PC-3 (cell line): ENCODE measurements at regions not wholly inside any gene's neighbourhood (a gene's known extent, or its start where the extent isn't known, plus 50 kb on each side); places are given as distances from the start of the nearest gene placed in this dataset.

Experiments
- ATAC-seq: fragments of 200-7000 bp; cut with Tn5 transposase; 2 replicates; pipeline ENCODE4 v1.9.1; 2020; ENCODE audit warnings: mild to moderate bottlenecking, moderate library complexity
- BruUV-seq: library from RNA; stranded (reverse); fragments of 400-500 nt; replicated peaks from 2 replicates; lab custom pipeline; 2021; lab: Mats Ljungman, UMichigan
- CTCF ChIA-PET: fragments of 300-600 bp; sonication (Branson Sonifier 250); formaldehyde crosslinking; loops from one replicate; lab custom pipeline; 2022; ENCODE audit warnings: antibody characterized with exemption; lab: Charles Lee
- POLR2A ChIA-PET: fragments of 300-600 bp; sonication (Branson Sonifier 250); formaldehyde crosslinking; loops from one replicate; lab custom pipeline; 2022; ENCODE audit warnings: antibody characterized with exemption; ENCODE audit not compliant: unreplicated experiment; lab: Charles Lee
- DNase-seq: peaks from one replicate; pipeline ENCODE4 v3.0.0-alpha.2; 2015
- H2AFZ ChIP-seq: fragments of 300-600 bp; sonication (generic); 2 replicates; pipeline ENCODE4 v1.6.0; 2016; ENCODE audit warnings: antibody characterized with exemption, low read length
- H3F3A ChIP-seq: fragments of 300-600 bp; sonication (generic); one replicate; pipeline ENCODE4 v1.6.0; 2017; ENCODE audit warnings: antibody characterized with exemption, low read length, control low read depth, mild to moderate bottlenecking; ENCODE audit not compliant: unreplicated experiment
- H3K27ac ChIP-seq: fragments of 300-600 bp; sonication (generic); 2 replicates; pipeline ENCODE4 v1.5.1; 2016; ENCODE audit warnings: mild to moderate bottlenecking, low read length
- H3K27me3 ChIP-seq: fragments of 300-600 bp; sonication (generic); 2 replicates; pipeline ENCODE4 v1.6.1; 2016; ENCODE audit warnings: low read length, mixed read lengths
- H3K36me3 ChIP-seq: fragments of 300-600 bp; sonication (generic); 2 replicates; pipeline ENCODE4 v1.6.1; 2016; ENCODE audit warnings: low read depth, mixed run types, low read length, mixed read lengths
- H3K4me1 ChIP-seq: fragments of 300-600 bp; sonication (generic); 2 replicates; pipeline ENCODE4 v1.5.1; 2016; ENCODE audit warnings: low read length; ENCODE audit not compliant: insufficient read depth
- H3K4me2 ChIP-seq: fragments of 300-600 bp; sonication (generic); 2 replicates; pipeline ENCODE4 v1.6.0; 2016; ENCODE audit warnings: low read length
- H3K4me3 ChIP-seq: fragments of 300-600 bp; sonication (generic); 2 replicates; pipeline ENCODE4 v1.5.1; 2016; ENCODE audit warnings: mild to moderate bottlenecking, low read length, mixed read lengths
- H3K79me2 ChIP-seq: fragments of 300-600 bp; sonication (generic); 2 replicates; pipeline ENCODE4 v1.6.1; 2017; ENCODE audit warnings: low read length, mixed read lengths
- H3K9ac ChIP-seq: fragments of 300-600 bp; sonication (generic); 2 replicates; pipeline ENCODE4 v1.6.0; 2016; ENCODE audit warnings: mild to moderate bottlenecking, low read length
- H3K9me2 ChIP-seq: fragments of 300-600 bp; sonication (generic); replicated peaks from 2 replicates; pipeline ENCODE4 v1.6.1; 2016; ENCODE audit warnings: mixed run types, low read length, mixed read lengths
- H3K9me3 ChIP-seq: fragments of 300-600 bp; sonication (generic); 2 replicates; pipeline ENCODE4 v1.6.1; 2016; ENCODE audit warnings: low read length, mixed read lengths
- H4K20me1 ChIP-seq: fragments of 300-600 bp; sonication (generic); 2 replicates; pipeline ENCODE4 v1.6.1; 2016; ENCODE audit warnings: low read length, mixed read lengths
- EZH2 ChIP-seq: fragments of 300-600 bp; sonication (generic); IDR thresholded peaks from one replicate; pipeline ENCODE4 v1.6.1; 2017; ENCODE audit warnings: antibody characterized with exemption, mild to moderate bottlenecking, low read length; ENCODE audit not compliant: unreplicated experiment
- EZH2phosphoT487 ChIP-seq: fragments of 300-600 bp; sonication (generic); IDR thresholded peaks from 2 replicates; pipeline ENCODE4 v1.6.1; 2018; ENCODE audit warnings: mild to moderate bottlenecking, antibody characterized with exemption, low read length, borderline replicate concordance
- intact Hi-C: fragments of 100-400 bp; cut with micrococcal nuclease; formaldehyde crosslinking; loops from 2 replicates; pipeline ENCODE4 v1.9.0; 2023
- TF ChIP-seq, protein P1 (sequence below): fragments of 300-600 bp; sonication (generic); conservative IDR thresholded peaks from 2 replicates; pipeline ENCODE4 v1.5.1; 2017; ENCODE audit warnings: antibody characterized with exemption, low read depth, mild to moderate bottlenecking, low read length

DNA sequence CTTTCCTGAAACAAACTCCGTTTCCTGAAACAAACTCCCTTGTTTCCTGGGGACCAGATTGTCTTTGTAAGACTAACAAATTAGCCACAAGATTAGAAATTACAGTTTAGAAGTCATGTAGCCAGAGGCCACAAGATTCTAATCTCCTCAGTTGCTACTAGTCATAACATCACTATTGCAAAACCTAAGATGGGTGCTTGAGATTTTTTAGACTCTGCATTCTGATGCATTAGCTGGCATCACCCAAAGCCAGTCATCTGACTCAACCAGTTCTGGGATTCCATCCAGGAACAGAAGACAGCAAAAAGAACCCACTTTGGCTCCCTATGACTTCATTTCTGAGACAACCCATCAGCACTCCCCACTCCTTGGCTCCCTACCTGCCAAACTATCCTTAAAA, 367.9 kb upstream of the MBL2 start:
- peak; percentile 73 for ATAC-seq
- intact Hi-C loops, result loop anchor here (5.0 kb wide), 1 partner anchor 113 kb away; no protein-coding TSS in a partner anchor
- Histone ChIP-seq H3K9me3 (no peaks in the 10 kb centered on the region), H4K20me1 (no peaks in the 10 kb centered on the region), H3K27ac (peak overlapping the region; percentile 41), H3K36me3 (no peaks in the 10 kb centered on the region), H2AFZ (peak overlapping the region; percentile 18), H3K9me2 (no peaks in the 10 kb centered on the region), H3K4me3 (no peak overlapping the region), H3K79me2 (no peaks in the 10 kb centered on the region), H3K27me3 (no peaks in the 10 kb centered on the region), H3K4me2 (peak overlapping the region; percentile 4; the same call in 1 of the 2 replicates), H3K4me1 (peaks cover 8% of the 10 kb centered on the region), H3F3A (no peaks in the 10 kb centered on the region), H3K9ac (no peak overlapping the region)
- DNase-seq, result peak; percentile 94
- TF ChIP-seq EZH2phosphoT487 (no peak), EZH2 (no peak)
- TF ChIP-seq, protein P1, sequence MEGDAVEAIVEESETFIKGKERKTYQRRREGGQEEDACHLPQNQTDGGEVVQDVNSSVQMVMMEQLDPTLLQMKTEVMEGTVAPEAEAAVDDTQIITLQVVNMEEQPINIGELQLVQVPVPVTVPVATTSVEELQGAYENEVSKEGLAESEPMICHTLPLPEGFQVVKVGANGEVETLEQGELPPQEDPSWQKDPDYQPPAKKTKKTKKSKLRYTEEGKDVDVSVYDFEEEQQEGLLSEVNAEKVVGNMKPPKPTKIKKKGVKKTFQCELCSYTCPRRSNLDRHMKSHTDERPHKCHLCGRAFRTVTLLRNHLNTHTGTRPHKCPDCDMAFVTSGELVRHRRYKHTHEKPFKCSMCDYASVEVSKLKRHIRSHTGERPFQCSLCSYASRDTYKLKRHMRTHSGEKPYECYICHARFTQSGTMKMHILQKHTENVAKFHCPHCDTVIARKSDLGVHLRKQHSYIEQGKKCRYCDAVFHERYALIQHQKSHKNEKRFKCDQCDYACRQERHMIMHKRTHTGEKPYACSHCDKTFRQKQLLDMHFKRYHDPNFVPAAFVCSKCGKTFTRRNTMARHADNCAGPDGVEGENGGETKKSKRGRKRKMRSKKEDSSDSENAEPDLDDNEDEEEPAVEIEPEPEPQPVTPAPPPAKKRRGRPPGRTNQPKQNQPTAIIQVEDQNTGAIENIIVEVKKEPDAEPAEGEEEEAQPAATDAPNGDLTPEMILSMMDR, result no peak
- ChIA-PET POLR2A (no interaction called here), CTCF (no interaction called here)
- no TSS peak for BruUV-seq

DNA sequence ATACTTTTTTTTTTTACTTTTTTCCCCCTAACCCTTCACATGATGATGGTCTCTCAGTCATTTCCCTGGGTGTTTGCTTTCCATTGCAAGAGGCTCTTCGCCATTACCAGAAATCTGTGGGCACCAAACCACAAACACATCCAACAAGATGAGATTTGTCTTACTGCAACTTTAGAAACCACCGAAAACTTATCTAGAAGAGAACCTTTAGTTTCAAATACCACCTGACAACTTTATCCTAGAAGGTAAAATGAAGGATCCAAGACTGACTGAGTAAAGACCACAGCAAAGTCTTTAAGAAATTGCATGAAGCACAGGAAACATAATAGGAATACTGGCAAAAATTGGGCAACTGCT, 363.3 kb upstream of the MBL2 start:
- POLR2A ChIA-PET, result no interaction called here
- Histone ChIP-seq H3K36me3 (no peaks in the 10 kb centered on the region), H3K4me3 (no peak overlapping the region), H3K79me2 (no peaks in the 10 kb centered on the region), H3K9ac (no peak overlapping the region), H3K27me3 (0 out of 2 replicates have a peak, but pooled peaks cover 4% of the 10 kb centered on the region), H3K9me3 (no peaks in the 10 kb centered on the region), H4K20me1 (no peaks in the 10 kb centered on the region), H3K4me2 (no peak overlapping the region), H2AFZ (no peak overlapping the region), H3F3A (no peaks in the 10 kb centered on the region), H3K27ac (no peak overlapping the region), H3K4me1 (peaks cover 8% of the 10 kb centered on the region), H3K9me2 (no peaks in the 10 kb centered on the region)
- TF ChIP-seq, protein P1, result no peak
- TF ChIP-seq EZH2 (no peak), EZH2phosphoT487 (no peak)
- DNase-seq, result no peak
- no peak for ATAC-seq
- intact Hi-C loops, result no loop called here
- no TSS peak for BruUV-seq
- CTCF ChIA-PET, result no interaction called here

DNA sequence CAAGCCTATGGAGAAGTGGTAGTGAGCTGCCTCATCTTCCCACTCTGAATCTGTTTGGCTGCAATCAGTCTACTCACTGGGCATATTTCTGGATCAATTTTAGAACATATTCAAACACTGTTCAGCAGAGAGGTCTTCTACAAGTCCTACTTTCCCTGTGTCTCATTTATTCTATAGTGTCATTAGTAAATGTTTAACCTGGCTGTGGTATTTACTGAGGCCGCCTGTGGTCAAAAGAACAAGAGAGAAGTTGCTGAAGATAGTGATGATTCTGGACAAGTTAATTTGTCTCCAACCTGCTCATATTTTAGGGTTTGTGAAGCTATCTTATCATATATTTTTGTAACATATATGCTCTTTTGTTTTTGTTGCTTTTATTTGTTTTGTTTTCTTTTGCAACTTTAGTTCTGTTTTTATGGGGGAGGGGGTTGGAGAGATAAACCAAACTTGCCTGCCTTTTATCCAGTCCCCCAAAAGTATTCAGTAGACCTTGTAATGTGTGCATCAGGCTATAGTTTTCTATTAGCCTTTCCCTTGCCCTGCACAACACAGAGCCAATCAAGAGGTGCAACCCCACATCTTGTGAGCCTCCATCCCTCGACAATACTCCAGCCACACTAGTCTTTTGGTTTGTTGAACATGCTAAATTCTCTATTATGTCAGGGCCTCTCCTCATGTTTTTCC, 362.8 kb upstream of the MBL2 start:
- TF ChIP-seq EZH2, result no peak

More for the DNA sequence above, 362.8 kb upstream of the MBL2 start:
- Histone ChIP-seq H3K4me1 (peaks cover 6% of the 10 kb centered on the region), H3K27ac (no peak overlapping the region), H3K4me3 (no peak overlapping the region), H3F3A (no peaks in the 10 kb centered on the region), H3K9me3 (no peaks in the 10 kb centered on the region), H4K20me1 (no peaks in the 10 kb centered on the region), H3K9me2 (no peaks in the 10 kb centered on the region), H3K9ac (no peak overlapping the region), H2AFZ (no peak overlapping the region), H3K4me2 (no peak overlapping the region), H3K79me2 (no peaks in the 10 kb centered on the region), H3K27me3 (0 out of 2 replicates have a peak, but pooled peaks cover 4% of the 10 kb centered on the region), H3K36me3 (no peaks in the 10 kb centered on the region)
- ATAC-seq, result no peak
- BruUV-seq, result no TSS peak
- intact Hi-C loops, result no loop called here
- POLR2A ChIA-PET, result no interaction called here
- DNase-seq, result peak; percentile 46
- CTCF ChIA-PET, result no interaction called here
